Choroid plexus epithelial cell (primary cell): ENCODE measurements at regions not wholly inside any gene's neighbourhood (a gene's known extent, or its start where the extent isn't known, plus 50 kb on each side); places are given as distances from the start of the nearest gene placed in this dataset.

Experiments
- DNase-seq: peaks from one replicate; pipeline ENCODE4 v3.0.0-alpha.2; 2010; ENCODE audit warnings: low read depth
- H3K4me3 ChIP-seq: 2 replicates; pipeline ENCODE4 v1.5.1; 2011; ENCODE audit warnings: low read depth, mild to moderate bottlenecking, control low read depth, low read length, moderate library complexity
- CTCF ChIP-seq: conservative IDR thresholded peaks from 2 replicates; pipeline ENCODE4 v1.5.1; 2011; ENCODE audit warnings: low read depth, mild to moderate bottlenecking, control low read depth, inconsistent platforms, low read length, moderate library complexity

- DNase-seq = no peak
- TF ChIP-seq CTCF = no peak
- no peak overlapping the region for H3K4me3 ChIP-seq
These were observed 96.4 kb downstream of the RPS12 start for GRCh38 chr6:132910759-132911158.

GRCh38 chr6:132919045-132919860 is 104.9 kb downstream of the RPS12 start:
- H3K4me3 ChIP-seq = peak overlapping the region; percentile 15
- DNase-seq = peak; percentile 97
- no peak for TF ChIP-seq CTCF

GRCh38 chr6:132927713-132928112 is 113.3 kb downstream of the RPS12 start:
- H3K4me3 ChIP-seq = no peak overlapping the region
- no peak for TF ChIP-seq CTCF
- no peak for DNase-seq

- no peak for DNase-seq
- no peak for TF ChIP-seq CTCF
These were observed 114.8 kb downstream of the RPS12 start for GRCh38 chr6:132929141-132929540.

GRCh38 chr6:132931313-132931712 is 116.9 kb downstream of the RPS12 start:
- no peak for DNase-seq
- TF ChIP-seq CTCF = no peak
- H3K4me3 ChIP-seq = no peak overlapping the region

More at GRCh38 chr6:132929141-132929540, 114.8 kb downstream of the RPS12 start:
- H3K4me3 ChIP-seq = no peak overlapping the region

- DNase-seq = peak; percentile 82
- no peak for TF ChIP-seq CTCF
- H3K4me3 ChIP-seq = no peak overlapping the region
These were observed 117.7 kb downstream of the RPS12 start for GRCh38 chr6:132931936-132932514.

- DNase-seq = no peak
- H3K4me3 ChIP-seq = no peak overlapping the region
- TF ChIP-seq CTCF = no peak
These were observed 118.2 kb downstream of the RPS12 start for GRCh38 chr6:132932588-132932987.
